Thyroid gland (tissue), 4 donors: ENCODE measurements at regions not wholly inside any gene's neighbourhood (a gene's known extent, or its start where the extent isn't known, plus 50 kb on each side); places are given as distances from the start of the nearest gene placed in this dataset.

Experiments used
- DNase-seq, 2 donors: peaks; one replicate each; pipeline ENCODE4 v3.0.0-alpha.2; 2019
- H3K27ac ChIP-seq, 3 donors: fragments of 200-600 bp; sonication (generic); 1 replicate in 2 of 3; 2 replicates in 1 of 3; pipeline ENCODE4 v1.5.1; 2016 to 2019; ENCODE audit warnings: mild to moderate bottlenecking in 1 of 3, moderate library complexity in 1 of 3
- H3K27me3 ChIP-seq: fragments of 200-600 bp; sonication (generic); one replicate; pipeline ENCODE4 v1.5.1; 2019
- H3K36me3 ChIP-seq, 2 donors: fragments of 200-600 bp; sonication (generic); one replicate each; pipeline ENCODE4 v1.5.1; 2016 to 2019
- H3K4me1 ChIP-seq, 2 donors: fragments of 200-600 bp; sonication (generic); one replicate each; pipeline ENCODE4 v1.5.1; 2017 to 2019
- H3K4me3 ChIP-seq, 3 donors: fragments of 200-600 bp; sonication (generic); replicated peaks in 1 of 3; 1 replicate in 2 of 3; 2 replicates in 1 of 3; pipeline ENCODE4 v1.5.1; 2016; ENCODE audit warnings: mild to moderate bottlenecking in 1 of 3
- H3K9me3 ChIP-seq: fragments of 200-600 bp; sonication (generic); one replicate; pipeline ENCODE4 v1.5.1; 2017
- CTCF ChIP-seq, 6 experiments: fragments of 200-600 bp in 3 of 6; fragments of 450-650 bp in 3 of 6; sonication (generic) in 3 of 6; IDR thresholded peaks; one replicate each; pipeline ENCODE4 v1.5.1; 2016 to 2019; ENCODE audit warnings: antibody characterized with exemption in 6 of 6, mild to moderate bottlenecking in 2 of 6, inconsistent platforms in 1 of 6, moderate library complexity in 1 of 6
- POLR2A ChIP-seq, 2 donors: fragments of 450-650 bp; IDR thresholded peaks; one replicate each; pipeline ENCODE4 v1.6.1; 2017; ENCODE audit warnings: antibody characterized with exemption in 2 of 2, mild to moderate bottlenecking in 2 of 2, moderate library complexity in 1 of 2
- WGBS, 2 donors: methylation state at CpG; one replicate each; pipeline ENCODE4 v1.1.5; 2017; 5-methylcytosine and 5-hydroxymethylcytosine counted together
- intact Hi-C: fragments of 100-400 bp; cut with DNase I; formaldehyde crosslinking; loops from one replicate; pipeline ENCODE4 v1.15.1; 2023

- H3K36me3 ChIP-seq, result no peaks in the 10 kb centered on the region
- H3K4me3 ChIP-seq, result no peak overlapping the region
- TF ChIP-seq POLR2A (IDR thresholded peaks at IDR 0.05), result no peak
- no peak for TF ChIP-seq CTCF (IDR thresholded peaks at IDR 0.05)
- intact Hi-C loops, result no loop called here
- no peaks in the 10 kb centered on the region for H3K27me3 ChIP-seq
- no peak overlapping the region for H3K27ac ChIP-seq
- no peaks in the 10 kb centered on the region for H3K9me3 ChIP-seq
- no peak for DNase-seq
- no peaks in the 10 kb centered on the region for H3K4me1 ChIP-seq
Measured at GRCh38 chr20:39248862-39249485, 286.8 kb downstream of the DHX35 start.

- Histone ChIP-seq H3K27me3 (no peaks in the 10 kb centered on the region), H3K36me3 (no peaks in the 10 kb centered on the region), H3K4me3 (no peak overlapping the region), H3K4me1 (no peaks in the 10 kb centered on the region), H3K27ac (no peak overlapping the region), H3K9me3 (no peaks in the 10 kb centered on the region)
- 74 to 80% methylated on average over 15 of the region's 15 CpGs for WGBS, 2 donors
- intact Hi-C loops, result no loop called here
- TF ChIP-seq CTCF (IDR thresholded peaks at IDR 0.05), result no peak
- TF ChIP-seq POLR2A (IDR thresholded peaks at IDR 0.05), result no peak
- no peak for DNase-seq
Measured at GRCh38 chr20:39248171-39248861, 286.2 kb downstream of the DHX35 start.

GRCh38 chr20:39246436-39246835 lies 284.3 kb downstream of the DHX35 start:
- WGBS, 2 donors, result 86 to 91% methylated on average over 4 of the region's 4 CpGs
- TF ChIP-seq CTCF (IDR thresholded peaks at IDR 0.05) (no peak), POLR2A (IDR thresholded peaks at IDR 0.05) (no peak)

GRCh38 chr20:39245685-39246311 lies 283.7 kb downstream of the DHX35 start:
- 56 to 62% methylated on average over 1 of the region's 1 CpG for WGBS, 2 donors
- no peak for DNase-seq
- no peaks in the 10 kb centered on the region for H3K9me3 ChIP-seq
- no peak overlapping the region for H3K4me3 ChIP-seq
- H3K4me1 ChIP-seq, result no peaks in the 10 kb centered on the region
- TF ChIP-seq CTCF (IDR thresholded peaks at IDR 0.05), result no peak
- TF ChIP-seq POLR2A (IDR thresholded peaks at IDR 0.05), result no peak
- intact Hi-C loops, result no loop called here
- no peaks in the 10 kb centered on the region for H3K27me3 ChIP-seq
- H3K36me3 ChIP-seq, result no peaks in the 10 kb centered on the region
- H3K27ac ChIP-seq, result no peak overlapping the region

More at GRCh38 chr20:39246436-39246835, 284.3 kb downstream of the DHX35 start:
- Histone ChIP-seq H3K4me1 (no peaks in the 10 kb centered on the region), H3K36me3 (no peaks in the 10 kb centered on the region), H3K4me3 (no peak overlapping the region), H3K9me3 (no peaks in the 10 kb centered on the region), H3K27me3 (no peaks in the 10 kb centered on the region), H3K27ac (no peak overlapping the region)
- intact Hi-C loops, result no loop called here
- DNase-seq, result no peak

GRCh38 chr20:39243962-39244361 lies 281.8 kb downstream of the DHX35 start:
- no peak overlapping the region for H3K27ac ChIP-seq
- intact Hi-C loops, result no loop called here
- no peak overlapping the region for H3K4me3 ChIP-seq
- 83 to 92% methylated on average over 1 of the region's 1 CpG for WGBS, 2 donors
- H3K4me1 ChIP-seq, result no peaks in the 10 kb centered on the region
- DNase-seq, result no peak
- no peaks in the 10 kb centered on the region for H3K36me3 ChIP-seq
- TF ChIP-seq POLR2A (IDR thresholded peaks at IDR 0.05) (no peak), CTCF (IDR thresholded peaks at IDR 0.05) (no peak)
- H3K9me3 ChIP-seq, result no peaks in the 10 kb centered on the region
- no peaks in the 10 kb centered on the region for H3K27me3 ChIP-seq
